ENCODE measurements at regions not wholly inside any gene's neighbourhood (a gene's known extent, or its start where the extent isn't known, plus 50 kb on each side); places are given as distances from the start of the nearest gene placed in this dataset.

DNA sequence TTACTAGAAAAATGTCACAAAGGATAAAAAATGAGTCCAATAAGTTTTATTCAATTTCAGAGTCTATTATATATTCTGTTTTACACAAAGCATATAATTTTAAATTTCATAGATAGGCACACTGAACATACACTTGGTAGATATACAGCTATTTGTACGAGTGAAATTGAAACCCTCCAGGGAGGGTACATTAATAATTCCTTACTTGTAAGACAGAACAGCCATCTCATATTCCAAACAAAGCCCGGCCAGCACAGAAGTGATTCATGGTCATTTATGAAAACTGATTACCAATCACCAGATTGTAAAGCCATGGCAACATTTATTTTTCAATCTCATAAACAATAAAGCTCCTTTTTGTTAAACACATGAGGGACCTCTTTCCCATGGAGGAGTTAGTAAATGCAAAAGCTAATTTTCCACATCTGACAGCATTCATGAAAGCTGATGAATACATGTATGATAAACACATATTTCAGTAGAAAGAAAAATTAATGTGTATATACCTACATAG, 190.6 kb downstream of the TDRD15 start:
- DNase-seq (ENCODE audit: low spot score): no peak
- intact Hi-C loops (cut with DNase I): loop anchor here (2.0 kb wide), 1 partner anchor 272 kb away; no protein-coding TSS in a partner anchor

DNA sequence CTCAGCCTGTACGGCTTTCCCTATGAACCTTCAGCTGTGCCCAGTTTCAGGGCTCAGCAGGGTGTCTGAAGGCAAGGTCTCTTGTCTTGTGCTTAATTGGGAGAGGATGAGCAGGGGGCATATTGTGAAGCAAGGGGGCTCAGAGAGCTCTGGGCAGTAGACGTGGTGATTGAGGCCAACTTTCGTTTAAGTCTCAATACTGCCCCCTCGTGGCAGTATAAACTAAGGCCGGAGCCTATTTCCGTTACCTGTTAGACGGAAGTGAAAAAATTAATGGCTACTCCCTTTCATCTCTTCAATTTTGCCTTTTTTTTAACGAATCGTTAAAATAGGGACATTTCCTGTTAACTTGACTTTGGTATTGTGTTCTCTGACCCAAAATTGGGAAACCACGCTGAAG, 193.4 kb downstream of the TDRD15 start:
- intact Hi-C loops (cut with DNase I): loop anchor here (1.0 kb wide), 1 partner anchor 142 kb away; no protein-coding TSS in a partner anchor

DNA sequence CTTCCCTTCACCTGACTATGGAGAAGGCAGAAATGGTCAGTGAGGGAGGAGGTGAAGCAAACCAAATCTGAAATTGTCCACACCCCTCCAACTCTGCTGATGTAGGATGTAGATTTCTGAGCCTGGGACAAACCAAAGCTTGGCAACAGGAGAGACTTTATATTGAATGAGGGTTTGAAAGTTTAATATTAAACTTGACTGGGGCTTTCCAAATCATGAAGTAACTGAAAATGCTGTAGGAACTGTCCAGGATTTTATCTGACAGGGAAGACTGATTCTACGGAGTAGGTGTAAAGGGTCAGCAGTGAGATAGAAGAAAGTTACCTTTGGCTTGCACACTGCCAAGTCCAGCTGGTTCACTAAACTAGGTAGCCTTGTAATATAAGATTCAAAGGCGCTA, 194.5 kb downstream of the TDRD15 start:
- intact Hi-C loops (cut with DNase I): no loop called here
- DNase-seq (ENCODE audit: low spot score): no peak

More for the DNA sequence above, 193.4 kb downstream of the TDRD15 start:
- no peak for DNase-seq (ENCODE audit: low spot score)

DNA sequence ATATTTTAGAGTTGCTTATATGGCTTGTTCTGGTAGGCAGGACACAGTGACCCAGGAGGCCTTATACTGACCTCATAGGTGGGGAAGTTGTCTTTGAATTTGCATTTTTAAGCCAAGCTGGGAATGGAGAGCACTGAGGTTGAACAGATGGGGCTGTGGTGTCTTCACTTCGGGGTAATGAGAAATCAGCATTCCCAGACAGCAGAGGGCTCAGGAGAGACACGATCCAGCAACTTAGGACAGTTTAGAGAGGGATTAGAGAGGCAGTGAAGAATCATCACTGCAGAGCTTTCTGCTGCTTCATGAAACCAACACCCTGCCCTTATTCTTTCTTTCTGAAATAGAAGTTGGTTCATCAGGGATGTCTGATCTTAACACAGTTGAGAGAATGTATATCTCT, 202.4 kb downstream of the TDRD15 start:
- intact Hi-C loops (cut with DNase I): no loop called here
- DNase-seq (ENCODE audit: low spot score): no peak

DNA sequence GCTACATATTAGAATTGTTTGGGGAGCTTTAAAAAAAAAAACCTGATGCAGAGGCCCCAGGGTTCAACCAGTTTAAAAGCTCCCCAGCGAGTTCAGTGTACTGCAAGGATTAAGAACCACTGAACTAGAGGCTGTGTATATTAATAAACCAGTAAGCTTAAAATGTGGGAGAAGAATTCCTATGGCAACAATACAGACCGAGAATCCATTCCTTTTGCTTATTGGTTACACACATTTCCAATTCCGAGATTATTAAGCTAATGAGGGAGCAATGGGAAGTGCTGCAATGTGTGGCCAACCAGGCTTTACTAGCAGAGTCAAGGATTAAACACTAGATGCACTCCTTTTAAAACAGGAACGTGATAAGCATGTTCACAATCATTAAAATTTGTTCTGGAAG, 204.4 kb downstream of the TDRD15 start:
- intact Hi-C loops (cut with DNase I): no loop called here
- no peak for DNase-seq (ENCODE audit: low spot score)

DNA sequence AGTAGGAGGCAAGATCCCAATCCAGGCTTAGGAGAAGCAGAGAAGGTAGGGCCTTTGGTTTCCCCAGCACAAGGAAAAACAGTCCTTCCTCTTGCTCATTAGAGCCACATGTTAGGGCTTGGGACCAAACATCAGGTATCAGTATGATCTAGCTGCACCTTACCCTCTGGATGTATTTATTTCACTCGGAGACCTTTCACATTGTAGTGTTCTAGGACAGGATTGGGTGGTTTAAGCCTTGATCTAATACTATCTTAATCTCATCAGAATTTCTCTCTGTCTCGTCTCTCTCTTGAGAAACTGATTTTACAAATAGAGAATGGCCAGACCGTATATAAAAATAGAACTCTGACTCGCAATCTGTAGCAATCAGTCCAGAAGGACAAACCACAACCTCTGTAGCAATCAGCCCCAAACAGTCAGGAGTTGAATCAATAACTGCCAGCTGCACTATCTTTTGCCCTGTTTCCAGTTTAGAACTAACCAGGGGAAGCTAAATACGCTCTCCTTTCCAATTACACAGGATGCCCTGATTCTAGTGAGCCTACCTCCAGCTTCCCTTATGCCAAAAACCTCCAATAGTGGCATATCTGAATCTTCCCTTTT, 207.1 kb downstream of the TDRD15 start:
- no peak for DNase-seq (ENCODE audit: low spot score)
- intact Hi-C loops (cut with DNase I): no loop called here

DNA sequence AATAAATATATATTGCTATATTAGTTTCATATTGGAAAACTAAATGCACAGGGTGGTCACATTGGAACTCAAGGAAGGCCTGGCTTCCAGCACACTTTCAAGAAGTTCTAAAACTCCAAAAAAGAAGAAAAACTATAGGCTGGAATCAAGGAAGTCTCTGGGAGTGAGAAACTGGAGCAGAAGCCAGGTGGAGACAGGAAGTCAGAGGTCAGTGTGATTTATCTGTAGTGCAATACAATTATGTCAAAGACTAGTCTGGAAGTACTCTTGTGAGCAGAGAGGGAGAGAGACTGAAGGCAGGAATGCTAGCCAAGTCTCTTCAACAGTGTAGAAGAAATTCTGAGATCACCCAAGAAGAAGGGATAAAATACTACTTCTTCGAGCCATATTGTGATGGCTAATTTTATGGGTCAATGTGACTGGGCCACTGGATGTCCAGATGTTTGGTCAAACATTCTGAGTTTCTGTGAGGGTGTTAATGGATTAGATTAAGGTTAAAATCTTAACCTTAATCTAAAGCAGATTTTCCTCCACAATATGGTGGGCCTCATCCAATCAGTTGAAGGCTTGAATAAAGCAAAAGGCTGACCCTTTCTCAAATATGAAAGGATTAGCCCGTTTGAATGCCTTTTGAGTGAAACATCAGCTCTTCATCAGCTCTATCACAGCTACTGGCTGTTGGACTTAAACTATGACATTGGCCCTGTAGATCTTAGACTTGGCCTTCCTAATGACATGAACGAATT, 208.0 kb downstream of the TDRD15 start:
- intact Hi-C loops (cut with DNase I): no loop called here
- DNase-seq (ENCODE audit: low spot score): no peak

DNA sequence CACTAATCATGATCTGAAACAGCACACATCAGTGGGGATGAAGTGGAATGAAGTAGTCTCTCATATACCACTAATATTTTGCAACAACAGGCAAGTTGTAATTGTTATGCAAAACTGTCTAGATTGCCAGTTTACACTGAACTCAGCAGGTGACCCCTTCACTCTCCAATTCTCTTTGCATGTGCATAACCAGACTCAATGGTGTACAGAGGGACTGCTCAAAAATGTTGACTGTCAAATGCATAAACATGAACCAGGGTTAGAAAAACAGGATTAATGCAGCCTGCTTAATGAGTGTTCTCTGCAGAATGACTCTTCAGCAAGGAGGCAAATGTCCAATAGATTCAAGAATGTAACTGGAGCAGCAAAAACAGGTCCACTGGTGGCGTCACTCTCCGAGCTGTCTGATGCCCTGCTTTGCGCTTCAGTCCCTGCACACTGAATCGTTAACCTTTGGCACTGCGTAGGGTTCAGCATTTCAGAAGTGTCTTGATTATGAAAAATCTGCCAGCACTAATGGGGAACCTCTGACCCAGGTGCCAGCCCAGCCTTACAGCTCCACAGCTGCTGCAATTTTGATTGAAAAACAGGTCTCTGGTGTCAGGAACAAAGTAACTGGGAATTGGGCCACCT, 209.3 kb downstream of the TDRD15 start:
- no peak for DNase-seq (ENCODE audit: low spot score)
- intact Hi-C loops (cut with DNase I): no loop called here

DNA sequence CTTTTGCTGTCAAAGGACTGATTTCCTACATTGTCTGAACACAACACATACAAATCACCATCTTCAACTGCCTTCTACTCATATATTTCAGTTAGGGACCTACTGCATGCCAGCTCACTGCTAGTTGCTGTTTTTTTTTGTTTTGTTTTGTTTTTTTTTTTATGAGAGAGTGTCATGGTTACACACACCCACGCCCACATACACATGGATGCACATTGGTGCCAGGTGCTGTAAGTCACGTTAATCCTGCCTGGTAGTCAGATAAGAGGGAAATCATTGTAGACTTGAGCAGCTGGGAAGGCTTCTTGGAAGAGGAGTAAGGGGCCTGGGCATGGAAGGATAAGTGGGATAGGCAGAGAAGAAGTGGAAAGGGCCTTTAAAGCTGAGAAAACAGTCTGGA, 209.9 kb downstream of the TDRD15 start:
- intact Hi-C loops (cut with DNase I): no loop called here
- no peak for DNase-seq (ENCODE audit: low spot score)

DNA sequence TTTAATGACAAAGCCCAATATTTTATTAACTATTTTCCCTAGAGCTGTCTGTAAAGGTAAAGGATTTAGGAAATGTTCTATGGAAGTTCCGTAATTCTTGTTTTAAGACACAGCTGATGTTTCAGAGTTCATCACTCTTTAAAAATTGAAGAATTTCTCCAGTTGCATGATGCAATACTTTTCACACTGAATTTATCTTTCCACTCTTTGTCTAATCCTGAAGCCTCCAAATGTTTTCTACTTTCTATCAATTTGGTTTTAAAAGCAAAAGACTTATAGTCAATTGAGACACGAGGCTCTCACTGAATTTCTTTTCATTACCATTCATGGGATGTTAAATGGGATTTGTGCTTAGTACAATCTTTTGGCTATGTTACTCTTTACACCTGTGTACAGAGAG, 223.2 kb downstream of the TDRD15 start:
- DNase-seq (ENCODE audit: low spot score): no peak

DNA sequence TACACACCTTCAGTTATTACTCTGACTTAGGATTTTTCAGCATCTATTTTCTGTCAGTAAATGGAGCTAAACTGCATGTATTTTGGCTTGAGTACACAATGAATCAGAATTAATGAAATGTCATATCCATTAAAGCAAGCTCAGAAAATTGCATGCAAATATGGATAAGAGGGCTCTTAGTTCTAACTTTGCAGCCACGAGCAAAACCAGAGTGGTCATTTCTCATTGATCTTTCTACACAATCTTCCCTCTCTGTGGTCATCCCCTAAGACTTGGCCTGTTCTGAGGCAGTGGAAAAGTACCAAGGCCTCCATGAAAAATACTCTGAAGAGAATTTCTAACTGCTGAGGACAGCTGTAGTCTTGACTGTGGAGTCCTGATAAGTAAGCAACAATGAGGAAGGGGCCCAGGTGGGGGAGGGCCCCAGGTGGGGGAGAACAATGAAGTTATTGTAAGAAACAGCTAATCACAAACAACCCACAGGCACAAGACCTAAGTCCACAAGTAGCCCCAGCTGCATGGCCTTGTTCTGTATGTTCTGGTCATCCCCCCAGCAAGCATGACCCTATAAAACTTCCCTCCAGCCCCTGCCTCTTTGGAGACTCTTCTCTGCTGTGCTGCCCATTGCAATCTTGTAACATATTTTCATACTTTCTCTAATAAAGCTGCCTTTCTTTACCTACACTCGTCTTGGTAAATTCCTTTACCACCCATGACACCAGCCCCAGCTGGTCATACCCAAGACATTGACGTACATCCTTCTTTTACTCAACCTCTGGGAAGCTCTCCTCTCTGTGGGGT, 230.3 kb downstream of the TDRD15 start:
- DNase-seq (ENCODE audit: low spot score): no peak
- intact Hi-C loops (cut with DNase I): no loop called here

More for the DNA sequence above, 223.2 kb downstream of the TDRD15 start:
- intact Hi-C loops (cut with DNase I): no loop called here

DNA sequence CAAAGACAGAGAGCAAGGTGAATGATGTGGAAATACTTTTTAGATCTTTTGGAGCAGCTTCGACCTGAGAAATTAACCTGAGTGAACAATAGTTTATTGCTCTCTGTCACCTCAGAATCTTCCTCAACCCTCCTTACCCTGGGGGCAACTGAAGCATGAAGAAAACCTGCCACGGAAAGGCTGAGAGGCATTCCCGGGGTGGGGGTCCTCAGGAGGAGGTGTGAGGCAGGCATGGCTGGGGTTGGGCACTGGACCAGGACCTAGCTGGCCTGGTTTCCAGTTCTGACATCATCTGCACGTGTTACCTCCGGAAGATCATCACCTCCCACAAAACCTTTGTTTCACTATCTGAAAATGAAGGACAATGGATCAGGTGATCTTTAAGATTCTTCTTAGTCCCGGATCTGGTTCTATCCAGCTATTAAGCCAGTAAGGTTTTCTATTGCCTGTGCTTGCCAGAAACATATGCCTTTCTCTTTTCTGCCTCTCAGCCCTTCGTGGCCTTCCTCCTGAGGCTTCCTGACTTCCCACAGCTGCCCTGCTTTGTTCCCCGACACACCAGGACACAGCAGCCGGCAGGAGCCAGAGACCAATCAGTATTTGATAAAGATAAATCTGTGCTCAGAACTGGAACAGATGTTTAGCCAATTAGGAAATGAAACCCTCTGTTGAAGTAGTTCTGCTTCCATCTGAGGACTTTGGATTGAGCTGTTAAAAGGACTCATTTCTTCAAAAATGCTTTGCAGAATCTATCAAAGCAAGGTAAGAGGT, 232.5 kb downstream of the TDRD15 start:
- no peak for DNase-seq (ENCODE audit: low spot score)
- intact Hi-C loops (cut with DNase I): no loop called here

DNA sequence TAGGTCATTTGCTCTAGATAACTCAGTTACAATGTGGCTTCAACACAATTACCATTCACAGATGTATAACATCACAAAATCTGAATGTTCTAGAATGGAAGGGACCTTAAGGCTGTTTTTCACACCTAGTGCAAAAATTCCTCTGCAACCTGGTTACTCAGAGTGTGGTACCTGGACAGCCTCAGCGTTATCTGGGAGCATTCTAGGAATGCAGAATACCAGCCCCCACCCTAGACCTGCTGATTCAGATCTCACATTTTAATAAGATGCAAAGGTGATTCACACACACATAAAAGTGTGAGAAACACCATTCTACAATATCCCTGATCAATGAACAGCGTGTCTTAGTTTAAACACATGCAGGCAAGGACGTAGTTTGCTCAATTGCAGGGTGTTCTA, 233.1 kb downstream of the TDRD15 start:
- intact Hi-C loops (cut with DNase I): no loop called here
- no peak for DNase-seq (ENCODE audit: low spot score)

DNA sequence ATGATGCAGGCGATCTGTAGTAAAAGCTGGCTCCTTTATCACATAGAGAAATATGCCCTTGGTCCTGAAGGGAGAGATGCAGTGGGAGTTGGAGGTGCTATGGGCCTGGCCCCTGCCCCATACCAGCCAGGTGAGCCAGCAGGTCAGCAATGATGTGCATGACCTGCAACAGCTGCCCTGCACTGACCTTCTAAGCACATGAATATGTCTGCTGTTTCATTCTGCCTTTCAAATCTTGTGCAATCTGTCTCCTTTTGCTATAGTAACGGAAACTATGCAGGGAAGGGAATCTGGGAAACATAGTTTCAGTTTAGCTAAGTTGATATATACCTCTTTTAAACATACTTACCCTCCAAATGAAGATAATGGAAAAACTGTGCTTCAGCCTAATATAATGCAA, 235.2 kb downstream of the TDRD15 start:
- intact Hi-C loops (cut with DNase I): no loop called here
- DNase-seq (ENCODE audit: low spot score): no peak

DNA sequence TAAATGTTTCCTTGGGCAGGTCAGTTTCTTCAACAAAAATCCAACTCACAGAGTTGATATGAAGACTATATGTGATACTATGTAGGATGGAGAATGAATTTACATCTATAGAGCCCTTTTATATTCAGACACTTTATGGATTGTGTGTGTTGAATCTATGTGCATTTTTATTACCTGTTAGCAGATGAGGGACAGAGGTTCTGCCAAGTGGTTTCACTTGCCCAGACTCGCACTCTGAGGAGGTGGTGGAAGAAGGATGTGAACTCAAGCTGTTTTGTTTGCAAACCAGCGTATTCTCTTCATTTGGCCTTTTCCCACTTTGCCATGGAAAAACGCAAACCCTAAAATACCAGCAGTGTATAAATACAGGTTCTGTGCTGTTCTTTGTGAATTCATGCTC, 237.6 kb downstream of the TDRD15 start:
- intact Hi-C loops (cut with DNase I): no loop called here
- no peak for DNase-seq (ENCODE audit: low spot score)

DNA sequence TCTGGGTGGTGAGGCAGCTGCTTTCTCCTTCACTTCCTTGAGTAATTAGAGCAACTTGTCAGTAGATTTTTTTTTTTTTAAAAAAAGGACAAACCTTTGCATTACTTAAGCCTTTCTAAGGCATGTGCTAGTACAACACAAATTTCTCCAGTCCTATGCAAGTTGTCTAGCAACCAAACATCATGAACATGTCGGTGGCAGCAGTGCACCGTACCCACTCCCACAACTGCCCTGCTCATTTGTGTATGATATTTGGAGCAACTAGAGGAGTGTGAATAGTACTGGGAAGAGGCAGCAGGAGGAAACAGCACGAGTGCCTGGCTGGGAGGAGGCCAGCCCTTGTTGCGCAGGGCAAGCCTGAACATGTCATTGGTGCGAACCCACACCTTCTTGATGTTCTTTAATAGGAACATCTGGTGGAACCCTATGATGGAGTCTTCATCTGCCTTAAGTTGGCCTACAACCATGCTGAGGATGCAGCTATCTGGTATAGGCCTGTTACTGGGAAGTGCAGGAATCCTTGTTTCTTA, 238.3 kb downstream of the TDRD15 start:
- intact Hi-C loops (cut with DNase I): no loop called here
- DNase-seq (ENCODE audit: low spot score): no peak

DNA sequence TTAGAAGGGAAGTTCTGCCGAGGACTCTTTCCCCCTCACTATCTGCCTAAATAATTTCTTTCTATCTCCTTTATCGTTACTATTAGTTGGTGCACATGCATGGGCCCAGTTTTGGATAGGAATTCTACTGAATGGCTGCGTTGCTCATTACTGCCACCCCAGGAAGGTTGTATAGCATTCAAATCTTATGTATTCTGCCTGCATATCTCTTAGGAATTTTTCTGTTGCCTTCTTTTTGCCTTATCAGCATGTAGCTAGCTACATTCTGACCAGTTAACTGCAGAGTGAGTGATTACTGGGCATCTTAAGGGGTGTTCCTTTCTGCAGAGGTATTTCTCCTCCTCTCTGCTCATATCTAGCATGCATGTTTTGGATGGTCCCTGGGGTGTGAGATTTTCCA, 239.6 kb downstream of the TDRD15 start:
- intact Hi-C loops (cut with DNase I): no loop called here
- no peak for DNase-seq (ENCODE audit: low spot score)

DNA sequence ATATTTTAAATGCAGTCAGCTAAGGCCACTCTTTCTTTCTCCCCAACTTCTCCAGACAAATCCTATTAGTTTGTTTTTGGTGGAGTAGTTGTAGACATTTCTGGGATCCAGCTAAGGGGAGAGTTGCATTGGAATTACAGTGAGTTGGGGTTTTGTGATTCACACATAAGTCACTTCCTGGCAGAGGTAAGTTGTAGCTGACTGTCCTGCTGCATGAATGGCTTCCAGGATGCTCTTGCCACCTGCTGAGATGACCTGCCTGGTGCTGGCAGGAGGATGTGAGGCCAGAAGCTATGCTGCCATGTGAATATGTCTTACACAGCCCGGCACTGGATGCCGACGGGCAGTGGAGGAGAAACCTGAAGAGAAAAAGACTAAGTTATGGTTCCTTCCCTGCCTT, 243.7 kb downstream of the TDRD15 start:
- intact Hi-C loops (cut with DNase I): no loop called here
- no peak for DNase-seq (ENCODE audit: low spot score)

DNA sequence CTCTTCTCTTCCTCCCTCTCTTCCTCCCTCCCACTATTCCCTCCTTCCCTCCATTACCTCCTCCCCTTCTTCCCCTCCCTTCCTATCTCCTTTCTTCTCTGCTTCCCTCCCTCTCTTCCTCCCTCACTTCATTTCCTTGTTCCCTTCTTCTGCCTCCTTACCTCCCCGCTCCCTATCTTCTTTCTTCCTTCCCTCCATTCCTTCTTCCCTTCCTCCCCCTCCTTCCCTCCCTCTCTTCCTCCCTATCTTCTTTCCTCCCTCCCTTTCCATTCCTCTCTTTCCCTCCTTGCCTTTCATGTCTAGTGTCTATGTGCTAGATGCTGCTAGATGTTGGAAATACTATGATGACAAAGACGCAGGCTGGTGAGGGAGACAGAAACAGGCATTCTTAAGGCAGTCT, 246.0 kb downstream of the TDRD15 start:
- intact Hi-C loops (cut with DNase I): no loop called here
- DNase-seq (ENCODE audit: low spot score): no peak
